Renal cortical epithelial cell (primary cell): ENCODE measurements at regions not wholly inside any gene's neighbourhood (a gene's known extent, or its start where the extent isn't known, plus 50 kb on each side); places are given as distances from the start of the nearest gene placed in this dataset.

Experiments used
- DNase-seq: peaks from one replicate; pipeline ENCODE4 v3.0.0-alpha.2; 2011; ENCODE audit warnings: low read depth

DNA sequence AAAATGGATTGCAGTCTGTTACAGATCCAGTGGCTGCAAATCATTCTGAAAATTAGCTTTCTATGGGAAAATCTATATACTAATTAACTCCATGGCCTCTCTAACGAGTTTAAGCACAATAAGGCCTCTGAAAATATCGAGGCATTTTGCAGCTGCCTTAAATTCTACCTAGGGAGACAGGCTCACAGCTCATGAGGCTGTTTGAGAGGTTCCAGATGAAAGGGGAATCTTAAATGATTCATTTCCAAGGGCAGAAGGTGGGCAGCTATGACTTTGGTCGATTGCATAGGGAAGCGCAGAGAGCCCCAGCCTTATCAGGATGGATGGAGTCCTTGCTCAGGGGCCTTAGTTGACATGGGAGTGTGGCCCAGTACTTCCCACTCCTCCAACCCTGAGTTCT, 216.8 kb upstream of the POU3F1 start:
- DNase-seq, result no peak

DNA sequence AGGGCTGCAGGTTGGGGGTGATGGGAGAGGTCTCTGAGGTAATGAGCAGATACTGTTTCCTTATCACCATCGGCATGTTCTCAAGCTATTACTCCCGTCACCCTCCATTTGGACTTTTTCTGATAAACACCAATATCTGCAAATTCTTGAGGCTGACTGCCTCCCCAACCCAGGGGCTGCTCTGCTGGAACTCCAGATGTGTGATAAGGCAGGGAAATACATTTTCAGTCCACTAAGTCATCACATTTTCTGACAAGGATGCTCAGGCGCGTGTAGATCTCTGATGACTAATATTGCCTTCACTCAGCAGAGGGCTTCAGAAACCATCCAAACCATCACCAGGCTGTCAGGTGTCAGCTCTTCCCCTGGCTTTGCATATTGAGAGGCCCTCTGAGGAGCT, 215.0 kb upstream of the POU3F1 start:
- no peak for DNase-seq

DNA sequence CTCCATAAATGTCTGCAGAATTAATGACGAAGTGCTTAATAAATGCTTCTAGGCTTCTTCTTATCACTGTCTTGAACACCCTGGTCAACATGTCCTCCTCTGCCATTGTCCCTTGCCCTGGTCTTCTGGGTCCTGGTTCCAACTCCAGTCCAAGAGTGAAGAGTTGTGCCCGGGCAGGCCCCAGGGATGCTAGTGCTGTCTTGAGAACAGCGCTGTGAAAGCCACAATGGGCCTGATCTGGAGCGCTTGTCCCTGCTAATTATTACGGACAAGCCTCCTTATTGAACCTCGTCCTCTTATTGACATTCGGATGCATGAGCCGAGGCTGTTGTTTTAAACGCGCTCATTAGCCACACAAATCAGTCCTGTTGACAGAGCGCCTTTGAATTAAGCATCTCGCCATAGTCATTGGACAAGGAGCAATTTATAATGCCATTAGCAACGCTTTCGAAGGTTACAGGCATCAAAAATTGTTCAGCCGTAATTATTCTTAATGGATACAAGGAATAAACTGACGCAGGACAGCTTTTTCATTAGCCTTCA, 211.6 kb upstream of the POU3F1 start:
- no peak for DNase-seq

DNA sequence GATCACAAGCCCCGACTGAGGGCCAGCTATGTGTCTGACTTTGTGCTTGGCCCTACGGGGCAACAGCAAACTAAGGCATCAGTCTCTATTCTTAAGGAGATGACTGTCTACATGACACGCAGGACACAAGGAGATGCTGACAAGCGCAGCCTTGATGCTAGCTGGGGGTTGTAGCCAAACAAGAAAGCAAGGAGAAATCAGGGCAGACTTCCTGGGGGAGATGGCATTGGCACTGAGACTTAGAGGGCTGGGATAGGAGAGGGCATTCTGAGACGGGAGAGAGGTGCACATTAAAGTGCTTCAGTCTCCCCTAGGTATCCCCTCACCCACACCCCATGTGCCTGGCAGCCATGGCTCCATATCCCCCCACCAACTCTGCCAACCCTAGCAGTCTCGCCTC, 210.8 kb upstream of the POU3F1 start:
- no peak for DNase-seq

DNA sequence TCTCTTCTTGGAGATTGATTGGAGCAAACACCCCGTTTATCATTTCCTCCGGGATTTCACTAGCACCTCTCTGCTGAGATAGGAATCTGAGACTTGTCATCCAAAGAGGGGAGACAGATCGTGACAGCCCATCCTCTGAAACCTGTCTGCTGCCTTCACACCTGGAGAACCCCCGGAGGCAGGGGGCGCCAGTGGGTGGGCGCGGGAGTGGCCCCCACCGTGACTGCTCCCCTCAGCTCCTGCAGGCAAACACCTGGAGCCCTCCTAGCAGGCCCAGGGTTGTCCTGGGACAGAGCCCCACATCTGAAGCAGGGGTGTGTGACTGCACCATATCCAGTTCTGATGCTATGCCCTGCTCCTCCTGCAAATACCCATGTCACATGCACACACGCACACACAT, 209.5 kb upstream of the POU3F1 start:
- no peak for DNase-seq

DNA sequence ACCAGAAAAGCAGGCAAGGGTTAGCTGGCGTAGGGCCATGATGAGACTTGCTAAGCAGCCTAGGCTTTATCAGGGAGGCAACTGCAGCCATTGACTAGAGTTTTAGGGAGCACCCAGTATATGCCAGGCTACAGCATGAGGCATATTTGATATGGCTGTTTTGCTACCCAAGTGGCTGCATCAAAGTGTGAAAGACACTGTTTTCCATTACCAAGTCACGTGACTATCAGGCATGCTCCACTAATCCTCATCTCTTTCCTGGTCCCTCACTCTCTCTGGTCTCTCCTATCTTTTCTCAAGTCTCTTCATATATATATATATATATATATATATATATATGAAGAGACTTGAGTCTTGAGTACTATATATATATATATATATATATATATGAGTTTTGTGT, 206.7 kb upstream of the POU3F1 start:
- DNase-seq, result no peak

DNA sequence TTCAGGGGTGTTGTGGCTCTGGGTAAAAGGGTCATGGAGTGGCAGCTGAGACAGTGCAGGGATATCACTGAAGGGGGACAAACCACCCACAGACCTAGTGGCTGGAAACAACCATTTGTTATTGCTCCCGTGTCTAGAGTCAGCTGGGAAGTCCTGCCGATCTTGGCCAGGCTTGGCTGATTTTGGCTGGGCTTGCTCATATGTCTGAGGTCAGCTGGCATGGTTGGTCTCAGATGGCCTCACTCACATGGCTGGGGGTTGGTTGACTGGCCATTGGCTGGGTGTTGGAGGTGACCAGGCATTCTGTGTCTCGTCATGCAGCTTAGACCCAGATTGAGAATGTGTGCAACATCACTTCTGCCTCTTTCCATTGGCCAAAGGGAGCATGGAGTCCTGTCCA, 203.8 kb upstream of the POU3F1 start:
- DNase-seq, result peak; percentile 53

DNA sequence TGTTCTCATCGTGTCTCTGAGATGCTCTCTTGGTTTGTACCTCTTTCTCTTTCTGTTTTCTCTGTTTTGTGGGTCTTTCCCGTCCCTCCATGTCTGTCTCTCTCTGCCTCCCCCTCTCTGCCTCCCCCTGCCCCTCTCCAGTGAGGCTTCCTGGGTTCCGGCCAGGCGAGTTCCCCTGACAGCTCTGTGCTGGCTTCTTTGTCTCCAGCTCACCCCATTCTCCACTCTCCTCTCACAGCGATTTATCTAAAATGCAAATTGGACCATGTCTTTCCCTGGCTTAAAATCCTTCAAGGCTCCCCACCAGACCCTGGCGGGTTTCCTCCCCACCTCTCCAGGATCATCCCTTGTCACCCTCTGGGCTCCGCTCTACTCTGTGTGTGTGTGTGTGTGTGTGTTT, 202.4 kb upstream of the POU3F1 start:
- no peak for DNase-seq

DNA sequence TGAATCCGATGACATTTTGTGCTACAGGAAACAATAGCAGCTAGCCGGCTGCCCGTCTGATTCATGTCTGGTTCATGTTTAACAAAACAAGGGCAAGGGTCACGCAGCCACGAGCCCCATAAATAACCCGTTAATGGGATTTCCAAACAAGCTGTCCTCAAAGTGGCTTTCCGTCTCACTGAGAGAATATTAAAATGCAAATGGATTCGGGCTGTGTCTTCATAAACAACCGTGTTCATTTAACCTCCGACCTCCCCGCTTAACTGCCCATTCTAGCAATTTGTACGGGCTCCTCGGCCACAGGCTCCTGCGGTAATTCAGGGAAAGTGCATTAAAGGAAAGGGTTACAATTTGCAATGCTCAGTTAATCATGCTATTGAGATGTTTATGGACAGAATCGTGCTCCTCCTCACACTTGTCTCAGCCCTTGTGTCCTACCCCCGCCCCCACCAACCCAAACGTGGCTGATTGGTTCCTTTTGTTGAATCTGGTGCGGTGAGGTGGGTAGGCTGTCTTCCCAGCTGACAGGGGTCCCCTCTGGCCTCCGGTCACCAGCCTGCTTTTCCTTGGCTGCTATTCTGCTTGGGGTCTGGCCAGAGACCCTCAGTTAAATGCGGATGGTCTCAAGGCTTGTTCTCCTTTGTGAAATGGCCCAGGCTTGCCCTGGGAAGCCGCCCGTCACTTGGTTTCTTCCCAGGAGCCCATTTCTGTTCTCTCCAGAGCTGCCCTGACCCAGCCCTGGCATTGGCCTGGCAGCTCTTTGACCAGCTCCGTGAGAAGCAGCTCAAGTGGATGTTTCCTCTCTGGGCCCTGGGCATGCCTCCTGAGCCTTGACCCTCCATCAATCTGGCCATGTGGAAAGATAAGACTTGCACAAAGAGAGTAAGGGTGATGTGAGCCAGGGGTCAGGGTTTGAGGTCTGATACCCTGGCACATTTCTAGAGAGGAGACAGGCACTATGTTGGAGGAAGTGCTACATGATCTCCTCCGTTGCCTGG, 200.7 kb upstream of the POU3F1 start:
- peak; percentile 95 for DNase-seq

DNA sequence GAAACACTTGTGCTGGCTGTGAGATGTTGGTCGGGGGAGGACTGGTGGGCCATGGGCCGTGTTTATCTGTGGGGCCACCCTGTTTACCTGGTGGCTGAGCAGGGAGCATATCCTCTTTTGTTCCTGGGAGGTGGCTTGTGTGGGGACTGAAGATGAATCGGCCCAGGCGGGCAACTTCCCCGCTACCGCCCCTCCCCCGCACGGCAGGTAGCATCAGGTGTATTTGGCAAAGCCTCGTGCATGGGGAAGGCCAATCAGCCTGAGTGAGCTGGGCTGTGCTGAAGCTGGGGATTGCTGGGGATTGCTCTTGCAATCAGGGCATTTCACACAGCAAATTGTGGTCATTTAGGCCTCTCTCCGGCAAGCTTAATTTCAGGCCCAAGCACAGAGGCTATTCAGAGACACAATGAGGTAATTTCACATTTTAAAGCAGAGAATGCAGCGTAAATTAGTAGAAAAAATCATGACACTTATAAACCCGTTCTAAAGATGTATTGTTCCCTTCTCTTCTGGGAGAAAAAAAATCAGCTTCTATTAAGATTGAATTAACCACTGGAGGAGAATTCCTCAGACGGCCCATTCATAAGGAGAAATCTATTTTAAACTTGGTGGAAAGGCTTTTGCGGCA, 197.7 kb upstream of the POU3F1 start:
- no peak for DNase-seq

DNA sequence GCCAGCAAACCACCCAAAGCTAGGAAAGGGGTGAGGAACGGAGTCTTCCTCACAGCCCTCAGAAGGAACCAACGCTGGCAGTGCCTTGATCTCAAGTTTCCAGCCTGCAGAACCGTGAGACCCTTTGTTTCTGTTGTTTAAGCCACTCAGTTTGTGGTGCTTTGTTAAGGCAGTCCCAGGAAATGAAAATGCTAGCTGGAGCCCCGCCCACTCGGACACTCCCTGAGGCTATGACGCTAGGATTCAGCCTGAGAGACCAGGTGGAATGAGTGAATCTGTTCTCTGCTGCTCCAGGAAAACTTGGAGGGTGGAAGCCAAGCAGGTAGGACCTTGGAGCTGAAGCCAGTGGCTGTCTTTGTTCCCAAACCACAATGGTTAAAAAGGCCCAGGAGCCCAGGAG, 196.5 kb upstream of the POU3F1 start:
- peak; percentile 18 for DNase-seq

DNA sequence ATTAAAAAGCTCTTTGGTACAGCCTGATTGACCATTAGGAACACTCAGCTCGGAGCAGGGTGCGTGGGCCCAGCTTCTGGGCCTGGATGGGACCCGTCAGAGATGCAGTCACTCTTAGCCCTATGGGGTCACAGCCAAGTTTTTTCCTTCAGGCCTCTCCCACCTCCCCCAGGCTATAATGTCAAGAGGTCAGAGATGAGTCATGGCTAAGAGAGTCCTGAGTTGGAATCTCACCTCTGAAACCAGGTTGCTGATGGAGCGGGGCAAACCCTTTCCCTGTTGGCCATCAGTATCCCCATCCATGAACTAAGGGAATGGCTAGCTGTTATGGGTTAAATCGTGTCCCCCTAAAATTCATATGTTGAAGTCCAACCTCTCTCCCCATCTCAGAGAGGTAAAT, 195.9 kb upstream of the POU3F1 start:
- DNase-seq, result no peak

DNA sequence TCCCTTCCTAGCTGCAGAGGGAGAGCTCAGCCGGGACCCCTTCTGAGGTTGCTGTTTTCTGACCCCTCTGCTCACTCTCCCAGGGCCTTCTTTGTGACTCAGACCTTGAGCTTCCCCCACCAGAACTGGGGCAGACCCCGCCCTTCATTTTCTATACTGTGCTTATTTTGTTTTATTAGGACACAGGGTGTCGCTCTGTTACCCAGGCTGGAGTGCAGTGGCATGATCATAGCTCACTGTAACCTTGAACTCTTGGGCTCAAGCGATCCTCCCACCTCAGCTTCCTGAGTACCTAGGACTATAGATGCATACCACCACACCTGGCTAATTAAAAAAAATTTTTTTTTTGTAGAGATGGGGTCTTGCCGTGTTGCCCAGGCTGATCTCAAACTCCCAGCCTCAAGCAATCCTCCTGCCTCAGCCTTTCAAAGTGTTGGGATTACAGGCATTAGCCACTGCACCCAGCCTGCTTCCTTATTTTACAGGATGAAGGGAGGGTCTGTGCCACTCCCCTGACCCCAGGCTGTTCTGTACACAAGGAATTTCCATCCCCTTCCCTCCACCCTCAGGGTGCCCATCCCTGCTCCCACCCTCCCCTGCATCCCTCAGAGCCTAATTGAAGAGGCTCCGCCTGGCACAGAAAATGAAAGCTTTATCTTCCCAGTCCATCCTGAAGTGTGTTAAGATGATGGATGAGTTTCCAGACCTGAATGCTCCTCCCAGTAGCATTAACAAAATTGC, 195.2 kb upstream of the POU3F1 start:
- no peak for DNase-seq

DNA sequence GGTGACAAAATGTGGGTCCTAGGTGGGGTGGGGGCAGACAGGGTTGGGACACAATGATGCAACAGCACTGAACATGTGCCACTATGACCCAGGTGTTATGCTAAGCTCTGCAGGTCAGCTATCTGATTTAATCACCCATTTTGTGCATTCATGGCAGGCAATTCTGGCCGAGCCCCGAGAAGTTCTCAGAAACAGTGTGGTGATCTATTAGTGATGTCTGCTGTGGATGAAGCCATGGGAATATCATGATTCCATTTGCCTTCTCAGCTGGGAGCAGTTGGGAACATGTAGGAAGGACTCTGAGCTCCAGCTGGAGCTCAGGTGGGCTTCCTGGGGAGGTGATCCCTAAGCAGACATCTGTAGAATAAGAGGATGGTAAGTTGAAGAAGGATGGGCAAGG, 194.0 kb upstream of the POU3F1 start:
- DNase-seq, result no peak

DNA sequence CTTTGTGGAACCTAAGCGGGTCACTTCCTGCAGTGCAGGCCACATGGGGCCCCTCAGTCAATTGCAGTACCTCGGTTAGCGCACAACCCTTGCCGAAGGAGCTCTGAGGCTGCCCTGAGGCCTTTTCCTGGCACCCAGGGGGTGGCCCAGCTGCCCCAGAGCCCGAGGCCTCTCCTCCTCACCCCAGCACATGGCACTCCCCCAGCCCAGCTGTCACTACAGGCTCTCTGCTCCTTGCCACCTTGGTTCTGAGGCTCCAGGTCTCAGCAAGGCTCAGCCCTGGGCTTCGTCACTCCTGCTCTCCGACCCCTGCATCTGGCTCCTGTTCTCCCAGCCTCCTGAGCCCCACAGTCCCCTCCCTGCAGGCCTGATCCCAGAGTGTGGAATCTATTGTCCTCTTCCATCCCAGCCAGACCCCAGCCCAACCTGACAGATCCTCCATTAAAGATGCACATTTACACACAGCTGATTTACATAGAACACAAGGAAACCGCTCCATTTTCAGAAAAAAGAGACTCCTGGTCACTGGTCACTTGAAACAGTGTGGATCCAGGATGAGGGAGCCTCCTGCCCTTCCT, 192.8 kb upstream of the POU3F1 start:
- no peak for DNase-seq

DNA sequence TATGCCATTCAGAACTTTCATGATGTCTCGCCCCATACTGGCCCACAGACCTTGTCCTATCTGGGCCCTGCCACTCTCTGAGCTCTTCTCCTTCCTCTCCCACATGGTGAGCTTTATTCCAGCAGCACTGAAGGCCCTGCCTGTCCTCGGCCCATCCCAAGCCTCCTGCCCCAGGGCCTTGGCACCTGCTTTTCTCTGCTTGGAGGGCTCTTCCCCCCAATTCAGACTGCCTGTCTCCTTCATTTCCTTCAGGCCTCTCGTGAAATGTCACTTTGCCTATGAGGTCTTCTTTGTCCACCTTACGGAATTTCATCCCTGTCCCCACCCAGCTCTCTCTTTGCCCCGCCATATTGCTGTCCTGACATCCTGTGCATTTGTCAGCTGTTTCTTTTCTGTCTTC, 191.7 kb upstream of the POU3F1 start:
- DNase-seq, result no peak

DNA sequence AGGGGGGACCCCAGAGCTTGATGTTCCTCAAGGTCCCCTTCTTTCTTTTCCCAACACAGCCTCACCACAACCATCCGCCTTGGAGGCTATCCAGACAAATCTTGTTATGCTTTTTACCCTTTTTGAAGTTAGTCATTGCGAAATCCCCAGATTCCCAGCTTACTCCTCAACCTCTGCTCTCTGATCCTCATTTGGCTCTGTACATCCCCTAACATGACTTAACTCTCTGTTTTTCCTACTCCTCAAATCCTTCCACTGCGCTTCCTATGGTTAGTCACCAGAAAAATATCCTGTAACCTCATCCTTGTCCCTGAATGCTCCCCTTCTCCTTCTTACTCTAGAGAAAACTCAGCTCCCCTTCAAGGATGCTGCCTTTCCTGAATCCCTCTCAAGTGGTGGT, 189.1 kb upstream of the POU3F1 start:
- peak; percentile 86 for DNase-seq

DNA sequence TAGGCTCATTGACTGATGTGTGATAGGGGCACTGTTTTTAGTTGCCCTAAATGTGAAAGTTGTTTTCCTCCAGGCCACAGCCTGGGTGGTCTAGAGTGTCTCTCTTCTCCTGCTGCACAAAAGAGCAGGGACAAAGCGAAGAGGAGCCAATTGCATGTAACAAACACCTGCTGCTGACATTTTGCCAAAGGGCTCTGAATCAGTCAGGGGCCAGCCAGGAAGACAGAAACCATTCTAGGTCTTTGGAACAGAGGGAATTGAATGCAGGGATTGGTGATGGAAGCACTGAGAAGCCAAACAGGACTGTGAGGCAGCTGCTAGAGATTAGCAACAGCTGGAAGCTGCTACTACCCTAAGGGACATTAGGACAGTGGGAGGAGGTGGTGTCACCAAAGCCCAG, 185.3 kb upstream of the POU3F1 start:
- no peak for DNase-seq

DNA sequence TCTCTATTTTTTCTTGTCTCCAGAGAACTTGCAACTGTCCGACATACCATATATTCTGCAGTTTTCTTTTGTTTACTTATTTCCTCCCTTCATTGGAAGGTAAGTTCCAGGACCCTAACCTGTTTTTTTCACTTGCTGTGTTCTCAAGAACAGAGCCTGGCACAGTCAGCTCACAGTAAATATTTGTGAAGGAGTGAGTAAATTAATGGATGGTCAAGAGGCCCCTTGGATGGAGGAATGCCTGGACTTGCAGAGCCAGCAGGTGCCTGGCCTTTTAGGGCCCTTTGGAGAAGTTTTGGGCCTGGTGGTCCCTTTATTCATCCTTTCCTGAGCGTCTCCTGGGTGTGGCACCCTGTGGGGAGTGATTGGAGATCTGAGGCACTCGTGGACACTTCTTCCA, 182.1 kb upstream of the POU3F1 start:
- DNase-seq, result no peak

DNA sequence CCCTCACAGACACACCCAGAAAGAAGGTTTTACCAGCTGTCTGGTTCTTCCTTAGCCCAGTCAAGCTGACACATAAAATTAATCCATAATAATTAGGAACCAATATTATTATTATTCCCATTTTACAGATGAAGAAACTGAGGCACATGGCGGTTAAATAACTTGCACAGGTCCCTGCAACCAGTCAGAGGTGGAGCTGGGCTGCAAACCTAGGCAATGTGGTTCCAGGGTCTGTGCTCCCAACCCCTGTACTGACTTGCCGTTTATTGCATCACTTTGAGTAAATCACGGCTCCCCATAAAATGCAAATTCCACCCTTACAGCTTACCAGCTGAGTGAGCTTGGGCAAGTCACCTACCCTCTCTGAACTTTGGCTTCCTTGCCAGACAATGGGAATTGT, 179.2 kb upstream of the POU3F1 start:
- DNase-seq, result no peak

DNA sequence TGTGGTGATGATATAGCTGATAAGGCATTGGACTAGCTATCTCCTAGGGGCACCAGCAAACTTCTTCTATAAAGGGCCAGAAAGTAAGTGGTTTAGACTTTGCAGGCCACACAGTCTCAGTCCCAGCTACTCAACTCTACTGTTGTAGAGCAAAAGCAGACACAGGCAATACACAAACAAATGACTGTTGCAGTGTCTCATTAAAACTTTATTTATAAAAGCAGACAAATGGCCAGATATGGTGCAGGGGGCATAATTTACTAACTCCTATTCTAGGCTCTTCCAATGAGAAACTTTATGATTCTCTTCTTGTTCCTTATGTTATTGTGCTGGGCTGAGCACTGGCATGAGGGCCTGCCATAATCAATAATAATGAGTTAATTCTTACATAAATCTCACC, 176.8 kb upstream of the POU3F1 start:
- DNase-seq, result no peak

DNA sequence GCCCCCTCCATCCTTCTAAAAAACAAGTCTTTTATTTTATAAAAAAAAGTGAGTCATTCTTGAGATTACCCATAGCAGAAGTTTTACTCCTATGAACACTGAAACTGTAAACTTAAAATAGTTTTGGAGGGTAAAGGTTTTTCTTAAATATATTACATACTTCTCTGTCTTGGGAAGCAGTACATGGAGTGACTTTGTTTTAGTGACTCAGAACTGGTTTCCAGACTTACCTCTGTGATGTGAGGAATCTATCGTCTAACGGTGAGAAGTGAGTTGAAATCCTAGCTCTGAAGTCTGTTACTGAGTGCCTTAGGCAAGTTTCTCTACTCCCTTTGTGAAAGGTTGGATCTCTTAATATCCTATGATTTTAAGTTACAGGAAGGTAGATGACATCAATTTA, 176.3 kb upstream of the POU3F1 start:
- DNase-seq, result no peak
